HCT116 (cell line): ENCODE measurements at regions not wholly inside any gene's neighbourhood (a gene's known extent, or its start where the extent isn't known, plus 50 kb on each side); places are given as distances from the start of the nearest gene placed in this dataset.

Source experiments
- ELF1 ChIP-seq: IDR thresholded peaks from 2 replicates; pipeline ENCODE4 v1.6.1; 2012; ENCODE audit warnings: low read depth, borderline replicate concordance
- JUND ChIP-seq: IDR thresholded peaks from 2 replicates; pipeline ENCODE4 v1.6.1; 2012
- POLR2AphosphoS5 ChIP-seq: IDR thresholded peaks from 2 replicates; pipeline ENCODE4 v1.6.1; 2011; ENCODE audit warnings: mild to moderate bottlenecking, low read depth, low read length, moderate library complexity
- RAD21 ChIP-seq: IDR thresholded peaks from 2 replicates; pipeline ENCODE4 v1.6.1; 2012; ENCODE audit warnings: low read depth, mild to moderate bottlenecking
- SIN3A ChIP-seq: IDR thresholded peaks from 2 replicates; pipeline ENCODE4 v1.6.1; 2012; ENCODE audit warnings: low read depth
- YY1 ChIP-seq: IDR thresholded peaks from 2 replicates; pipeline ENCODE4 v1.6.1; 2011; ENCODE audit warnings: low read length, low read depth, moderate library complexity, mild to moderate bottlenecking; ENCODE audit not compliant: insufficient replicate concordance; ENCODE audit errors: extremely low read depth
- ZNF274 ChIP-seq: fragments of 200-500 bp; sonication (Bioruptor generic); IDR thresholded peaks from 2 replicates; pipeline ENCODE4 v1.6.1; 2014; ENCODE audit warnings: mild to moderate bottlenecking, low read depth, low read length, inconsistent platforms
- TF ChIP-seq, protein P1 (sequence below), 3 experiments: fragments of 200-600 bp in 1 of 3; sonication (generic) in 1 of 3; IDR thresholded peaks in 2 of 3; conservative IDR thresholded peaks in 1 of 3; 2 replicates each; pipeline ENCODE4 v1.5.1; 2012 to 2017; ENCODE audit warnings: low read depth in 2 of 3, low read length in 2 of 3, antibody characterized with exemption in 1 of 3, borderline replicate concordance in 1 of 3, control low read depth in 1 of 3, mild to moderate bottlenecking in 1 of 3, mixed read lengths in 1 of 3, mixed run types in 1 of 3, moderate library complexity in 1 of 3; ENCODE audit not compliant: insufficient read depth in 1 of 3
- TF ChIP-seq, protein P2 (sequence below): IDR thresholded peaks from 2 replicates; pipeline ENCODE4 v1.6.1; 2012

DNA sequence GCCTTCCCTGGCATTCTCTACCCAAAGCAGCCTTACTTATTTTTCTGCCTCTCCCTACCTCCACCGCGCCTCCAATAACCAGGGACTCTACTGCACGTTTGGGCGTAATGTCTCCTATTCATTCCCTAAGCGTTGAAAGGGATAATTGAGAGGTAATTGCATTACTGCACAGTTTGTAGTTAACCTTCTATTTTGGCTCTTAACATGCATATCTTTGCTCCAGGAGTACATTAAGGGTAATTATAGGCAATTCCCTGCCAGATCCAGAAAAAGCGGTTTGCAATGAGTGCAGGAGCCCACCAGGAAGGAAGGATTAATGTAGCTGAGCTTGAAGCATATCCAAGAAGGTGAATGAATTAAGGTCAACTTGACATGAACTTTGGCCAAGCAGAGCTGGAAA lies 558.4 kb downstream of the TYW1 start:
- TF ChIP-seq, protein P1, sequence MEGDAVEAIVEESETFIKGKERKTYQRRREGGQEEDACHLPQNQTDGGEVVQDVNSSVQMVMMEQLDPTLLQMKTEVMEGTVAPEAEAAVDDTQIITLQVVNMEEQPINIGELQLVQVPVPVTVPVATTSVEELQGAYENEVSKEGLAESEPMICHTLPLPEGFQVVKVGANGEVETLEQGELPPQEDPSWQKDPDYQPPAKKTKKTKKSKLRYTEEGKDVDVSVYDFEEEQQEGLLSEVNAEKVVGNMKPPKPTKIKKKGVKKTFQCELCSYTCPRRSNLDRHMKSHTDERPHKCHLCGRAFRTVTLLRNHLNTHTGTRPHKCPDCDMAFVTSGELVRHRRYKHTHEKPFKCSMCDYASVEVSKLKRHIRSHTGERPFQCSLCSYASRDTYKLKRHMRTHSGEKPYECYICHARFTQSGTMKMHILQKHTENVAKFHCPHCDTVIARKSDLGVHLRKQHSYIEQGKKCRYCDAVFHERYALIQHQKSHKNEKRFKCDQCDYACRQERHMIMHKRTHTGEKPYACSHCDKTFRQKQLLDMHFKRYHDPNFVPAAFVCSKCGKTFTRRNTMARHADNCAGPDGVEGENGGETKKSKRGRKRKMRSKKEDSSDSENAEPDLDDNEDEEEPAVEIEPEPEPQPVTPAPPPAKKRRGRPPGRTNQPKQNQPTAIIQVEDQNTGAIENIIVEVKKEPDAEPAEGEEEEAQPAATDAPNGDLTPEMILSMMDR (IDR thresholded peaks at IDR 0.05 in 2 of 3, conservative IDR thresholded peaks at IDR 0.05 in 1 of 3; ENCODE audit: borderline replicate concordance in 1 of 3, insufficient read depth in 1 of 3, low read depth in 2 of 3, low read length in 2 of 3), result no peak
- TF ChIP-seq YY1 (no peak), ELF1 (no peak), RAD21 (no peak), ZNF274 (no peak), SIN3A (no peak), POLR2AphosphoS5 (no peak), JUND (no peak)
- TF ChIP-seq, protein P2, sequence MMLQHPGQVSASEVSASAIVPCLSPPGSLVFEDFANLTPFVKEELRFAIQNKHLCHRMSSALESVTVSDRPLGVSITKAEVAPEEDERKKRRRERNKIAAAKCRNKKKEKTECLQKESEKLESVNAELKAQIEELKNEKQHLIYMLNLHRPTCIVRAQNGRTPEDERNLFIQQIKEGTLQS, result no peak
